Smooth muscle cell (in vitro differentiated cells): ENCODE measurements at regions not wholly inside any gene's neighbourhood (a gene's known extent, or its start where the extent isn't known, plus 50 kb on each side); places are given as distances from the start of the nearest gene placed in this dataset.

Source experiments
- DNase-seq: peaks from one replicate; lab custom pipeline; 2025; ENCODE audit not compliant: unreplicated experiment; lab: John Stamatoyannopoulos, UW
- H2AFZ ChIP-seq: fragments of 200-600 bp; sonication (generic); 2 replicates; pipeline ENCODE4 v1.6.0; 2016; ENCODE audit warnings: antibody characterized with exemption, low read depth, mild to moderate bottlenecking
- H3F3A ChIP-seq: fragments of 200-600 bp; sonication (generic); 2 replicates; pipeline ENCODE4 v1.6.0; 2017; ENCODE audit warnings: antibody characterized with exemption, low read depth
- H3K27ac ChIP-seq: fragments of 200-600 bp; sonication (generic); 2 replicates; pipeline ENCODE4 v1.5.1; 2016; ENCODE audit warnings: low read depth, mild to moderate bottlenecking
- H3K27me3 ChIP-seq: fragments of 200-600 bp; sonication (generic); 2 replicates; pipeline ENCODE4 v1.6.1; 2016; ENCODE audit warnings: low read depth, mild to moderate bottlenecking
- H3K36me3 ChIP-seq: fragments of 200-600 bp; sonication (generic); 2 replicates; pipeline ENCODE4 v1.5.1; 2016; ENCODE audit warnings: low read depth
- H3K4me1 ChIP-seq: fragments of 200-600 bp; sonication (generic); 2 replicates; pipeline ENCODE4 v1.5.1; 2016; ENCODE audit warnings: low read depth
- H3K4me2 ChIP-seq: fragments of 200-600 bp; sonication (generic); 2 replicates; pipeline ENCODE4 v1.6.0; 2016; ENCODE audit warnings: mild to moderate bottlenecking
- H3K4me3 ChIP-seq: fragments of 200-600 bp; sonication (generic); 2 replicates; pipeline ENCODE4 v1.5.1; 2016; ENCODE audit warnings: mild to moderate bottlenecking
- H3K79me2 ChIP-seq: fragments of 200-600 bp; sonication (generic); 2 replicates; pipeline ENCODE4 v1.6.0; 2016; ENCODE audit warnings: low read depth, mild to moderate bottlenecking
- H3K9ac ChIP-seq: fragments of 200-600 bp; sonication (generic); 2 replicates; pipeline ENCODE4 v1.6.0; 2016; ENCODE audit warnings: low read depth
- H3K9me3 ChIP-seq: fragments of 200-600 bp; sonication (generic); replicated peaks from 2 replicates; pipeline ENCODE4 v1.5.1; 2016; ENCODE audit warnings: low read depth
- H4K20me1 ChIP-seq: fragments of 200-600 bp; sonication (generic); 2 replicates; pipeline ENCODE4 v1.6.0; 2016; ENCODE audit warnings: low read depth
- WGBS: methylation state at CpG from one replicate; pipeline ENCODE4 v1.1.7; 2016; ENCODE audit warnings: low lambda C conversion rate; 5-methylcytosine and 5-hydroxymethylcytosine counted together
- TF ChIP-seq, protein P1 (sequence below): fragments of 200-600 bp; sonication (generic); IDR thresholded peaks from 2 replicates; pipeline ENCODE4 v1.5.1; 2017; ENCODE audit warnings: borderline replicate concordance, mild to moderate bottlenecking, antibody characterized with exemption; ENCODE audit not compliant: insufficient read depth, poor library complexity, severe bottlenecking

DNA sequence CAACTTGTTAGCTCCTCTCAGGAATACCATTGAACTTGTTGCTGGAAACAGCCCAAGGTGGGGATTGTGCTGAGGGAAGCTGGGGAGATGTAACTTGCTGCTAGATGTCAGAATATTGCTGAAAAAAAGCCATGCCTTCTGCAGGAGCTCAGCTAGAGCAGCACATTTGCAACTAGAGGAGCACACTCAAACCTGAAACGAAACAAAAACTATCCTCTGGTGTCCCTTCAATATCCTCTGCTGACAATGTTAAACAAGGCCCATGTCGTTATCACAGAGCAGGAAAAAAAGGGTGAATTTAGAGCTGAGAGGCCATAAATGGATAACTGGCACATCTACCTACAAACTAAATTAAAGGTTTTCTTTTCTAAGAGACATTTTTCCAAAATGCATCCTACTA is 53.7 kb upstream of the MACC1 start:
- WGBS = 76% methylated on average over 2 of the region's 2 CpGs
- TF ChIP-seq, protein P1, sequence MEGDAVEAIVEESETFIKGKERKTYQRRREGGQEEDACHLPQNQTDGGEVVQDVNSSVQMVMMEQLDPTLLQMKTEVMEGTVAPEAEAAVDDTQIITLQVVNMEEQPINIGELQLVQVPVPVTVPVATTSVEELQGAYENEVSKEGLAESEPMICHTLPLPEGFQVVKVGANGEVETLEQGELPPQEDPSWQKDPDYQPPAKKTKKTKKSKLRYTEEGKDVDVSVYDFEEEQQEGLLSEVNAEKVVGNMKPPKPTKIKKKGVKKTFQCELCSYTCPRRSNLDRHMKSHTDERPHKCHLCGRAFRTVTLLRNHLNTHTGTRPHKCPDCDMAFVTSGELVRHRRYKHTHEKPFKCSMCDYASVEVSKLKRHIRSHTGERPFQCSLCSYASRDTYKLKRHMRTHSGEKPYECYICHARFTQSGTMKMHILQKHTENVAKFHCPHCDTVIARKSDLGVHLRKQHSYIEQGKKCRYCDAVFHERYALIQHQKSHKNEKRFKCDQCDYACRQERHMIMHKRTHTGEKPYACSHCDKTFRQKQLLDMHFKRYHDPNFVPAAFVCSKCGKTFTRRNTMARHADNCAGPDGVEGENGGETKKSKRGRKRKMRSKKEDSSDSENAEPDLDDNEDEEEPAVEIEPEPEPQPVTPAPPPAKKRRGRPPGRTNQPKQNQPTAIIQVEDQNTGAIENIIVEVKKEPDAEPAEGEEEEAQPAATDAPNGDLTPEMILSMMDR = no peak
- H3K4me3 ChIP-seq = no peak overlapping the region
- H2AFZ ChIP-seq = no peak overlapping the region
- no peak overlapping the region for H3K4me2 ChIP-seq
- H3F3A ChIP-seq = no peaks in the 10 kb centered on the region
- H3K9ac ChIP-seq = no peak overlapping the region
- H3K36me3 ChIP-seq = no peaks in the 10 kb centered on the region
- H3K79me2 ChIP-seq = no peaks in the 10 kb centered on the region
- DNase-seq = no peak
- no peaks in the 10 kb centered on the region for H3K9me3 ChIP-seq
- no peaks in the 10 kb centered on the region for H3K27me3 ChIP-seq
- peaks cover 11% of the 10 kb centered on the region for H3K4me1 ChIP-seq
- H4K20me1 ChIP-seq = no peaks in the 10 kb centered on the region
- no peak overlapping the region for H3K27ac ChIP-seq

DNA sequence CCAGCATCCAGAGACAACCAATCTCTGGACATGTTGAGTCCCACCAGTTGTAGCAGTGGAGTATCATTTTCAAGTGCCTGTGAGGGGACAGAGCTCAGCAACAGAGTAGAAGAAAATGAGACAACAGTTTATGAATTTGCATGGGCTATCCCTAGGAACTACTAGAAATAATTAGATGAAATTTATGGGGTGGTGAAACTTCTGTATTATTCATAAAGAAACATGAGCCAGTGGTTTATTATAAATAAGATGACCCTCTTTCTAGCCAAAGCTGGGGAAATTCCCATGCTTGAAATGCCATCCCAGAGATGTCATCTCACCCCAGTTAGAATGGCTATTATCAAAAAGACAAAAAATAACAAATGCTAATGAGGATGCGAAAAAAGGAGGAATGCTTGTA is 55.1 kb upstream of the ITGB8 start:
- no peaks in the 10 kb centered on the region for H3K79me2 ChIP-seq
- H3K4me3 ChIP-seq = no peak overlapping the region
- no peaks in the 10 kb centered on the region for H3K9me3 ChIP-seq
- no peaks in the 10 kb centered on the region for H3K27me3 ChIP-seq
- WGBS = 92% methylated on average over 1 of the region's 1 CpG
- no peaks in the 10 kb centered on the region for H3F3A ChIP-seq
- H4K20me1 ChIP-seq = no peaks in the 10 kb centered on the region
- no peak overlapping the region for H3K9ac ChIP-seq
- H3K27ac ChIP-seq = no peak overlapping the region
- H2AFZ ChIP-seq = no peak overlapping the region
- H3K4me1 ChIP-seq = no peaks in the 10 kb centered on the region
- no peak overlapping the region for H3K4me2 ChIP-seq
- TF ChIP-seq, protein P1 = no peak
- H3K36me3 ChIP-seq = no peaks in the 10 kb centered on the region
- no peak for DNase-seq

DNA sequence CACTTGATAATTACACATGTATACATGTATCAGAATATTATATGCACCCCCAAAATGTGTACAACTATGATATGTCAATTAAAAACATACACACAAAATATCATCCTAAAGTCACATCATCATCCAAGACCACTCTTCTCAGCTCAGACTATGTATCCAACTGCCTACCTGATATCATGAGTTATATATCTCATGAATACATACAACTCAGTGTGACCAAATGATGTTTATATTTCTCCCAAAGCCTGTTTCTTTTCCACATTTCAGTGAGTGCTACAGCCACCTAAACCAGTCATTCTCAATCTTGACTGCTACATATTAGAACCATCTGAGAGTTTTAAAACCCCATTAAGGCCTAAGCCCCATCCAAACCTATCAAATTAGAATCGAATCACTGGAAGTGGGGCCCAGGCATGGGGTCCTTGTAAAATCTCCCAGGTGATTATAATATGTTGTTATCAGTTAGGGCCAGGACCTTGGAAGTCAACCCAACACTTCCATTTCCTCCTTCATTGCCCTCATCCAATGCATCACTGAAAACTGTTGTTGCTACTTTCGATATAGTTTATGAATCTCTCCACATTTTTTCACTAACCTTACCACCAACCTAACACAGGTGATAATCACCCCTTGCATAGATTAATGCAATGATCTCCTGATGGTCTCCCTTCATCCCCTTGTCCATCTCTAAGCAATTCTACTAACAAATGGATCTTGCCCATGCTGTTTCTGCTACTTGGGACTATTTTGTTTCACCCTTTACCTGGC is 53.8 kb upstream of the ITGB8 start:
- H3K79me2 ChIP-seq = no peaks in the 10 kb centered on the region
- WGBS = 90% methylated on average over 2 of the region's 2 CpGs
- no peaks in the 10 kb centered on the region for H4K20me1 ChIP-seq
- H3K4me2 ChIP-seq = no peak overlapping the region
- TF ChIP-seq, protein P1 = no peak
- H3F3A ChIP-seq = no peaks in the 10 kb centered on the region
- no peaks in the 10 kb centered on the region for H3K9me3 ChIP-seq
- H3K4me3 ChIP-seq = no peak overlapping the region
- H3K27ac ChIP-seq = no peak overlapping the region
- H2AFZ ChIP-seq = no peak overlapping the region
- no peaks in the 10 kb centered on the region for H3K36me3 ChIP-seq
- no peaks in the 10 kb centered on the region for H3K4me1 ChIP-seq
- no peak for DNase-seq
- no peak overlapping the region for H3K9ac ChIP-seq
- H3K27me3 ChIP-seq = no peaks in the 10 kb centered on the region

DNA sequence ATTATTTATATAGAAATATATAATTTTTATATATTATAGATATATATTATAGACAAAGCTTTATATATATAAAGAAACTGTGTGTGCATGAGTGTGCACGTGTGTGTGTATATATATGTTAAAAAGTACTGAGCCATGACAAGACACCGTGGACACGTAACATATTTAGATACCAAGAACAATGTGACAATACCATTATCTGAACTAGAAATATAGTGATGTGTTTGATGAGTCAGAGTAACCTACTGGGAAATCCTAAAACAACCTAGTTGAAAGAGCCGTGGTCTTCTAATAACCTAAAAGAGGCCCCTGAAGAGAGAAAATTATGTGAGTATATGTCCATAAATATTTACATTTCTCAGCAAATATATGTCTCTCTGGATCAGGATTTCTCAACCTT is 50.7 kb upstream of the ITGB8 start:
- Histone ChIP-seq H3K36me3 (no peaks in the 10 kb centered on the region), H3K79me2 (no peaks in the 10 kb centered on the region), H3K27me3 (no peaks in the 10 kb centered on the region), H3K4me1 (no peaks in the 10 kb centered on the region), H3K4me2 (no peak overlapping the region), H3K27ac (no peak overlapping the region), H3F3A (no peaks in the 10 kb centered on the region), H3K9ac (no peak overlapping the region), H3K4me3 (no peak overlapping the region), H2AFZ (no peak overlapping the region), H4K20me1 (no peaks in the 10 kb centered on the region), H3K9me3 (no peaks in the 10 kb centered on the region)
- 92% methylated on average over 4 of the region's 4 CpGs for WGBS
- no peak for DNase-seq
- TF ChIP-seq, protein P1 = no peak
